GM19351 (cell line): ENCODE measurements at regions not wholly inside any gene's neighbourhood (a gene's known extent, or its start where the extent isn't known, plus 50 kb on each side); places are given as distances from the start of the nearest gene placed in this dataset.
"Not testable (repeated sequence)": the region's sequence is repeated elsewhere in the genome, so short reads cannot be mapped to it uniquely, and the experiment has no call there.

ENCODE experiments used
- ATAC-seq: cut with Tn5 transposase; IDR thresholded peaks from one replicate; pipeline ENCODE4 v1.9.1; 2021; ENCODE audit warnings: mild to moderate bottlenecking, moderate library complexity; ENCODE audit not compliant: unreplicated experiment

GRCh38 chrX:138877746-138878145 lies 166.2 kb upstream of the FGF13 start:
- no peak for ATAC-seq

GRCh38 chrX:138875472-138875871 lies 164.0 kb upstream of the FGF13 start:
- no peak for ATAC-seq

DNA sequence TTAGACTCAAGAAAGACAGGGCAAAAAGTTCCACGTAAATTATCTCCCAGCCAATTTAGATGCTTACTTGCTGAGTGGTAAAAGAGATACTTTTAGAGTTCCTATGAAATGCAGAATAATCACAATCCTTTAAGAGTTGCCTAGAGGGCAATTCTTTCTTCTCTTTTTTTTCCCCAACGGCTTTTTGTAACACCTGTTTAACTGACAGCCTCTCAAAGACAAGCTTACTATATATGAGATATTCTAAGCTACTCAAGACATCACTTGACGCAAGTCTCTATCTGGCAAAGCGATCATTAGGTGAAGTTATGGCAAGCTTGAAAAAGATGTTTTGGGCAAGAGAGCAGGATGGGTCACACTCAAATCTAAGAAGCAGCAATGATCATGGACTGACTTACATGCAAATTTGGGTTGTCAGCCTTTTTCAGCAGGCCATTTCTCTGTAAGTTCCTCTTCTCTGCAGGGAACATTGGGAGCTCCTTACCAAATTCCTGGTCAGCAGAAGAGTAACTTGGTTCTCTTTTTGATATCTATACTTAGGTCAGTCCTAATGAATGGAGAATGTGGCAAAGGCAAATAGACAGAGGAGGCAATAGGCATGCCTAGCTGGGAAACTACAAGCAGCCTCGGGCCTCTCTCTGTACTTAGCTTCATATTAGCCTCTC lies 162.9 kb upstream of the FGF13 start:
- ATAC-seq: no peak

DNA sequence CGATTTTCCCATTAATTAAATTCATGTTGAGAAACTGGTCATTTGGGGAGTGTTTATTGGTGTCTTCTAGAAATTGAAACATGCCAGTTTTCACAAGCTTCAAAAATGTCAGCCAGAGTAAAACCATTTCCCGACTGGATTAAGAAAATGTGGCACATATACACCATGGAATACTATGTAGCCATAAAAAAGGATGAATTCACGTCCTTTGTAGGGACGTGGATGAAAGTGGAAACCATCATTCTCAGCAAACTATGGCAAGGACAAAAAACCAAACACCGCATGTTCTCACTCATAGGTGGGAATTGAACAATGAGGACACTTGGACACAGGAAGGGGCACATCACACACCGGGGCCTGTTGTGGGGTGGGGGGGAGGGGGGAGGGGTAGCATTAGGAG lies 162.1 kb upstream of the FGF13 start:
- ATAC-seq: not testable (repeated sequence)

GRCh38 chrX:138872537-138872936 lies 161.0 kb upstream of the FGF13 start:
- ATAC-seq: no peak

DNA sequence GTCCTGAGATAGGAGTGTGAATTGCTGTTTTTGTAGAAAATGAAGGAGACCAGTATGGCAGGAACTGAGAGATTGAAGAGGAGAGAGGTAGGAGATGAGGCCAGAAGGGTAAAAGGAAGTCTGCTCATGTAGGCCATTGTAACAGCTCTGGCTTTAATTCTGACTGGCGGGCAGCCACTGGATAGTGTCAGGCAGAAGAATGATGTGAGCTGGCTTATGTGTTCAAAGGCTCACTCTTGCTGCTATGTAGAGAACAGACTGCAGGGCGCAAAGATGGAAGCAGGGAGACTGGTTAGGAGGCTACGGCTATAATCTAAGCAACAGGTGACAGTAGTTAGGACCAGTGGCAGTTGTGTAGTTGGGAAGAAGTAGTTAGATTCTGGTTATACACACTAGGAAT lies 160.2 kb upstream of the FGF13 start:
- no peak for ATAC-seq

DNA sequence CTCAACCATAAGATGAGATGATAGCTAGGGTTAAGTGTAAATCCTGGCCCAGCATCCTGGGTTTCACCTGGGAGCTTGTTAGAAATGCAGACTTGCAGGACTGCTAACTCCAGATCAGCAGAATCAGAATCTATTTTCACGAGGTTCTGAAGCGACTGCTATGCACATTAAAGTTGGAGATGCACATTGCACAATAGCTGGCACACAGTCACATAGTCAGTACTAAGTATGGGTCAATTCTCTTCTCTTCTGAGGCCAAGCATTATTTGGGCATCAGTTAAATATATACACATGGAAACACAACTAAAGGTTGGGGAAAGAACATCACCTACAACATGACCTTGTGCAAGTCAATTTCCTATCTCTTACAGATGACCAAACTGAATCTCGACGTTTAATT lies 155.1 kb upstream of the FGF13 start:
- no peak for ATAC-seq

DNA sequence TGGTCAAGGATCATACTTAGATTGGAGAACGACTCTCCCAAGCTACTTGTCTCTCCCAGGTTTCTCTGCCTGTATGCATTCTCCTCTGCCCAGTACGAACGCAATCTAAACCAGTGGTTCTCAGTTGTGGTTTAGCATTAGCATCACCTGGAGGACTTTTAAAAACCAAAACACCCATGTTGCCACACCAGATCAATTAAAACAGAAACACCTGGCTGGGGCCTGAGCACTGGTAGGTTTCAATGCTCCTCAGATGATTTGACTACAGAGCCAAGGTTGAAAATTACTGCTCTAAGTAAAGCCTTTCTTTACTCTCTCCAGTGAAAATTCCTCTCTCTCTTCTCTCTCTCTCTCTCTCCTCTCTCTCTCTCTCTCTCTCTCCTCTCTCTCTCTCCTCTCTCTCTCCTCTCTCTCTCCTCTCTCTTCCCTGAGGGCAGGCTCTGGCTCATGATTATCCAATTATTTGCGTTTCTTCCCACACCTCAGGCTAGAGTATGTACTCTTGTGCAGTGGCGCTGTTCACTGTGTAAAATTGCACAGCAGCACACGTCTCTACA lies 153.7 kb upstream of the FGF13 start:
- ATAC-seq: no peak

DNA sequence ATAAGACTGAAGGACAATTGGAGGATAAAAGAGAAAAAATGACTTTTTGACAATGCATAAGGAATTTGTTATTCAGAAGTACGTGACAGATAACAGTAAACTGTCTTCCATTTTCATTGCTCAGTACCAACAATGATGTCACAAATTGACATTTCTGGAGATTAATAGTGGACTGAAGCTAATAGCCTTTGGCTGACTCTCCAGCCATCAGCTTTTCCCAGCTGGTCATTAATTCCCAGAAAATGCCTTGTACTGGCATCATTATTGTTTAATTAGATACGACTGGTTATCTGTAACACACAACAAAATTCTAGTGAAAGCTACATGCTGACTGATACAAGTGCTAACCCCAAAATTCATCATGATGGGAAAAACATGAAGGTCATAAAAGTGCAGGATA lies 147.9 kb upstream of the FGF13 start:
- no peak for ATAC-seq

- ATAC-seq: no peak
Observed at GRCh38 chrX:138858951-138859350, 147.4 kb upstream of the FGF13 start.

DNA sequence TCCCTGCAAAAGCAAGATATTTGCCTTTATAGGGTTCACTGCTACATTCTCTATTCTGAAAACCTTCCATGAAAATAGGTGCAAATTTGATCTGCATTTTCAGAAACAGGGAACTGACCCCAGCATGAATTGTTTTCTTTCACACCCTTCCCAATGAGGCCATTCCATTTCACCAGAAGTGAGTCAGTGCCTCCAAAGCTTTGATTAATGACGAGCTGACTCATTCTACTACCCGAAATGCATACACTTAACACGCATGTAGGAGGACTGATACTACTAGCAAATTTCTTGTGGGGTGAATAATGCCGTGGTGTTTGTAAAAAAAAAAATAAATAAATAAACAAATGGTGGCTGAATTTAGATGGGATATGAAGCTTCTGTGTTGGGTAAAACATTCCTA lies 146.9 kb upstream of the FGF13 start:
- ATAC-seq: no peak

- no peak for ATAC-seq
Observed at GRCh38 chrX:138856881-138857604, 145.5 kb upstream of the FGF13 start.

GRCh38 chrX:138853936-138854335 lies 142.4 kb upstream of the FGF13 start:
- ATAC-seq: no peak

GRCh38 chrX:138849521-138849920 lies 138.0 kb upstream of the FGF13 start:
- ATAC-seq: no peak

DNA sequence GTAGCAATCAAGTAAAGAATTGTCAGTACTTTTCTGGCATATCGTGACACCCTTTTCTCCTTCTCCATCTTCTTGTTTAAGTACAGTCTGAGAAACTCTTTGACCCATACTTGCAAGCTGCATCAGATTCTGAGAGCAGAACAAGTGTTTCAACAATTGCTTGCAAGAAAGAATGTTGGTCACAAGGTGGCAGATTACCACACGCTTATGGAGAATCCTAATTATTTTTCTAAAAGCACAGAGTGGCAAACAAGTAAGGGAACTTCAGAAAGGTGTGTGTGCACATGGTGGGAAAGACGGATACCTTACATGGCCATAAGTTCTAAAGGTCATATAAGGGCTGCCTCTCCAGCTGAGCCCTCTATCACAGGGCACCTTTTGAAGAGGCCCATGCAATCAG lies 136.4 kb upstream of the FGF13 start:
- no peak for ATAC-seq

GRCh38 chrX:138845786-138846185 lies 134.3 kb upstream of the FGF13 start:
- no peak for ATAC-seq

DNA sequence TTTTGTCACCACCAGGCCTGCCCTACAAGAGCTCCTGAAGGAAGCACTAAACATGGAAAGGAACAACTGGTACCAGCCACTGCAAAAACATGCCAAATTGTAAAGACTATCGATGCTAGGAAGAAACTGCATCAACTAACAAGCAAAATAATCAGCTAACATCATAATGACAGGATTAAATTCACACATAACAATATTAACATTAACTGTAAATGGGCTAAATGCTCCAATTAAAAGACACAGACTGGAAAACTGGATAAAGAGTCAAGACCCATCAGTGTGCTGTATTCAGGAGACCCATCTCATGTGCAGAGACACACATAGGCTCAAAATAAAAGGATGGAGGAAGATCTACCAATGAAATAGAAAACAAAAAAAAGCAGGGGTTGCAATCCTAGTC lies 95.9 kb upstream of the FGF13 start:
- ATAC-seq: not testable (repeated sequence)

DNA sequence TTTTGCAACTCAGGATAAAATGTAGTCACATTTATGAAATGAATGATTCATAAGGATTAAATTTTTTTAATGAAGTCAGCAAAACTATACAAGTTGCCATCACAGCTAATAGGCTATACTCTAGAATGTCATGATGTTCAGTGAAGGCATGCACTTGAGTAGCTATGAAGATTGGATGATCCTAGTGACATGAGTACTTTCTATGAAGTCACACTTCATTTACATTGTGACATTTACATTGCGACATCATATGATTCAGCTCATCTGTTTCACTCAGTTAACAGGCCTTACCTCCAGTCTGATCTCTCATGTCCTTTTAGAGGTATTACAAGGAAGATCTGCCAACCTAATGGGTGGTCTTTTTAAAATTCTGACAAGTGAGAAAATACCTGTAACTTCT lies 82.7 kb upstream of the FGF13 start:
- no peak for ATAC-seq

- ATAC-seq: no peak
Observed at GRCh38 chrX:138791551-138791950, 80.0 kb upstream of the FGF13 start.

GRCh38 chrX:138788771-138789170 lies 77.3 kb upstream of the FGF13 start:
- no peak for ATAC-seq

- not testable (repeated sequence) for ATAC-seq
Observed at GRCh38 chrX:138778576-138778909, 67.0 kb upstream of the FGF13 start.

GRCh38 chrX:138777908-138778575 lies 66.5 kb upstream of the FGF13 start:
- not testable (repeated sequence) for ATAC-seq
